ENCODE measurements at regions not wholly inside any gene's neighbourhood (a gene's known extent, or its start where the extent isn't known, plus 50 kb on each side); places are given as distances from the start of the nearest gene placed in this dataset.
"Not testable (repeated sequence)": the region's sequence is repeated elsewhere in the genome, so short reads cannot be mapped to it uniquely, and the experiment has no call there.

DNA sequence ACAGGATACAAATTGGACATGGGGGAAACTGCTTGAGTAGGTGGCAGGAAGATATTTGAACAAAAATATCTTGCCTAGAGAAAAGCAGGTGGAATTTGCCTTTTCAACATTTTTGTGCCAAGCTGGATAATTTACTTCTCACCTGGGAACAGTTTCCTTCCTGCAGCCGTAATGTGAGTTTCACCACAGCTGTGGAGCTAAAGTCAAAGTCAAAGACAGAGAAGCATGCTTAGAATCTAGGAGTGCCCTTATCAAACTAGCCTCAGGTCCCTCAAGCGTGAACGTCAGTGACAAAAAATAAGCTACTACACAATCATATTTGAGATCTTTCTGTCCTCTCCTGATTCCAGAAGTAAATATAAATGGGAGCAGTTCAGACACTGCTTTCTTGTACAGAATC is 588.9 kb downstream of the MAT2B start:
- H3K9me3 Mint-ChIP-seq: peaks cover 3% of the 10 kb centered on the region
- no peak overlapping the region for H3K27ac Mint-ChIP-seq
- H3K27me3 Mint-ChIP-seq: no peaks in the 10 kb centered on the region
- no peak overlapping the region for H3K4me3 Mint-ChIP-seq
- H3K36me3 Mint-ChIP-seq: no peaks in the 10 kb centered on the region
- H3K4me1 Mint-ChIP-seq: no peaks in the 10 kb centered on the region
- DNase-seq: no peak

DNA sequence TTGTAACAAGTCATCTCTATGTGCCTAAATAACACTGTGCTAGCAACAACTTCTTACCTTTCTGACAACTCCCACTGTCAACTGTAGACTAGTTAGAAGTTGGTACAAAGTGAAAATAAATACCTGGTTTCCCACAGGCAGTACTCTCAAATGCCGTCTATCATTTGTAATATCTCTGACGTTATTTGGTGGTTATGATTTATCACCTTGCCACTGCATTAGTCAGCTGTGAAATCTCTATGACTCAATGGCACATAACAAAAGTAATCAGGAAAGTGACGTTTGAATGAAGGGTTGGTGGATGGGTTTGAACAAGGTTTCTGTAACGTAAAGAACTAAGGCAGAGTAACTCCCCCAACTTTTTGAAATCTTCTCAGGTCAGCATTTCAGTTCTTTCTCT is 592.3 kb downstream of the MAT2B start:
- DNase-seq: no peak
- Mint-ChIP-seq H3K27ac (no peak overlapping the region), H3K27me3 (no peaks in the 10 kb centered on the region), H3K4me3 (no peak overlapping the region), H3K36me3 (no peaks in the 10 kb centered on the region), H3K9me3 (no peaks in the 10 kb centered on the region), H3K4me1 (no peaks in the 10 kb centered on the region)

DNA sequence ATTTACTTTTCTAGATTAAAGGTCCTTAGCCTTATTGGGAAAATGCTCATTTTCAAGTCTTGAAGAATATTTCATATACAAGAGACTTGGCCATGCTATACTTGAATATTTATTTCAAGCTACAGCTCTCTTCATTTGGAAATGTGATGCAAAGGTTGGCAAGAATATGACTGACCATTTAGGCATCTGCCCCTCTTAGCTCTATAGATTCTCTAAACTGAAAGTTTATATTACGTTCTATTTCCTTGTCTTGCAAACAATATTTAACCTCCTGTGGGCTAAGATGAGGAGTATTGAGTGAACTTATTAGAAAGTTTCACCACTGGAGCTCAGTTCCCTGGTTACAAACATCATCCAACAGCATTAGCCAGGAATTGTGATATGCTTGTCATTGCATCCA is 593.1 kb downstream of the MAT2B start:
- no peak overlapping the region for H3K4me3 Mint-ChIP-seq
- no peaks in the 10 kb centered on the region for H3K27me3 Mint-ChIP-seq
- H3K4me1 Mint-ChIP-seq: no peaks in the 10 kb centered on the region
- H3K36me3 Mint-ChIP-seq: no peaks in the 10 kb centered on the region
- H3K9me3 Mint-ChIP-seq: no peaks in the 10 kb centered on the region
- DNase-seq: no peak
- no peak overlapping the region for H3K27ac Mint-ChIP-seq

DNA sequence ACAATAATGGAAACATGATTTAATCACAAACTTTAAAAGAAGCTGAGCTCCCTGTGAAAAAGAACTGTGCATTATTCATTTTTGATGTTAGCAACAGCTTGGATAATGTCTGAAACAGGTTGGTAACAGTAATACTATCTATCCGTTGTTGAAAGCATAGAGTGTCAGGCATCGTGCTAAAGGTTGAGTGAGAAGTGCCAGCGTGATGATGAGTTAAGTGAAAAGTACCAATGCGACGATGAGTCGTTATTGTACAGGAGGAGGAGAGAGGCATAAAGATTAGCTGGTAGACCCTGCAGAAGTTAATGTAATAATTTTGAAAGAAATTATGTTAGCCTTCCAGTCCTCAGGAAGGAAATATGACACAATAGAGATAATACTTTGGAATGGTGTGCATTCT is 593.6 kb downstream of the MAT2B start:
- Mint-ChIP-seq H3K9me3 (no peaks in the 10 kb centered on the region), H3K4me3 (no peak overlapping the region), H3K27me3 (no peaks in the 10 kb centered on the region), H3K36me3 (no peaks in the 10 kb centered on the region), H3K4me1 (no peaks in the 10 kb centered on the region), H3K27ac (no peak overlapping the region)
- no peak for DNase-seq

DNA sequence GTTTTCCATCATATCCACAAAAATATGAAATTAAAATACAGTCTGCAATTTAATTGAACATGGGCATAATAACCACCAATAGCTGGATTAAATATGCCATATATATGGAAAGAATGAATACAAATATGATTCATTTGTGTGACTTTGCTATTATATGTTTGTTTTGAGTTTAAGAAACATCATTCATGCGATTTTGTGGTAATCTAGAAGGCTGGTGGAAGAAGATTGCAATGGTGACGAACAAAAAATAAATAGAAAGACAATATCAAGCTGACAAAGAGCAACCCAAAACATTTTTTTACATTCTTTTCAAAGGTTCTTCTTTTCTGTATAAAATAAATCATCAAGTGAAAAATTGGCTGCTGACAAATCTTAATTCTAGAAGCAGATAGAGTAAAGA is 610.0 kb downstream of the MAT2B start:
- Mint-ChIP-seq H3K9me3 (peaks cover 7% of the 10 kb centered on the region), H3K36me3 (no peaks in the 10 kb centered on the region), H3K4me3 (no peak overlapping the region), H3K27me3 (no peaks in the 10 kb centered on the region), H3K27ac (no peak overlapping the region), H3K4me1 (no peaks in the 10 kb centered on the region)
- DNase-seq: no peak

DNA sequence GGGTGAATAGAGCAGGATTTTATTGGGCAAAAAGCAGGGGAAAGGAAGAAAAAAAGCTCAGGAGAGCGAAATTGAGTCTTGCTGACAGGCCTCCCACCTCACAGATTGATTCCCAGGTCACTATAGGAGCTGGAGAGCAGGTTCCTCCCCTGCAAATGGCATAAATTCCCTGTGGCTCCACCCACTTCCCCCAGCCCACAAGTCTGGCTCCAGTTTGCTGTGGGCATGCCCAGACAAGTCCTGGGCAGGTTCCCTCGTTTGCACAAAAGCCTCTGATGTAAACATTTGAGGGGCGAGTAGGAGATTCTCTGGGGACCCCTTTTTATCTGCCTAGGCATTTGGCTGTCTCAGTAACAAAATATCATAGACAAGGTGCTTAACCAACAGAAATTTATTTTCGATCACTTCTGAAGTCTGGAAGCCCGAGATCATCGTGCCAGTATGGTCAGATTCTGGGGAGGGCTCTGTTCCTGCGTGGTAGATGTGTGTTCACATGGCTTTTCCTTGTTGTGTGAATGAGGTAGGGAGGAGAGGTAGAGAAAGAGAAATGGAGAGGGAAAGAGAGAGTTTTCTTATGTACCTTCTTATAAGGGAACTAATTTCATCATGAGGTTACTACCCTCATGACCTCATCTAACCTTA is 614.5 kb downstream of the MAT2B start:
- H3K4me1 Mint-ChIP-seq: no peaks in the 10 kb centered on the region
- no peak overlapping the region for H3K27ac Mint-ChIP-seq
- no peak for DNase-seq
- H3K4me3 Mint-ChIP-seq: no peak overlapping the region
- H3K9me3 Mint-ChIP-seq: peaks cover 9% of the 10 kb centered on the region
- H3K36me3 Mint-ChIP-seq: no peaks in the 10 kb centered on the region
- H3K27me3 Mint-ChIP-seq: no peaks in the 10 kb centered on the region

DNA sequence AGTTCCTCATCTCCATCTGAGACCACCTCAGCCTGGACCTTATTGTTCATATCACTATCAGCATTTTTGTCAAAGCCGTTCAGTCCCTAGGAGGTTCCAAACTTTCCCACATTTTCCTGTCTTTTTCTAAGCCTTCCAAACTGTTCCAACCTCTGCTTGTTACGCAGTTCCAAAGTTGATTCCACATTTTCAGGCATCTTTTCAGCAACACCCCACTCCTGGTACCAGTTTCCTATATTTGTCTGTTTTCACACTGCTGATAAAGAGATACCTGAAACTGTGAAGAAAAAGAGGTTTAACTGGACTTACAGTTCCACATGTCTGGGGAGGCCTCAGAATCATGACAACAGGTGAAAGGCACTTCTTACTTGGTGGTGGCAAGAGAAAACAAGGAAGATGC is 622.1 kb downstream of the MAT2B start:
- Mint-ChIP-seq H3K27ac (no peak overlapping the region), H3K27me3 (no peaks in the 10 kb centered on the region), H3K9me3 (peaks cover 16% of the 10 kb centered on the region), H3K4me1 (no peaks in the 10 kb centered on the region), H3K36me3 (no peaks in the 10 kb centered on the region), H3K4me3 (no peak overlapping the region)
- DNase-seq: no peak

DNA sequence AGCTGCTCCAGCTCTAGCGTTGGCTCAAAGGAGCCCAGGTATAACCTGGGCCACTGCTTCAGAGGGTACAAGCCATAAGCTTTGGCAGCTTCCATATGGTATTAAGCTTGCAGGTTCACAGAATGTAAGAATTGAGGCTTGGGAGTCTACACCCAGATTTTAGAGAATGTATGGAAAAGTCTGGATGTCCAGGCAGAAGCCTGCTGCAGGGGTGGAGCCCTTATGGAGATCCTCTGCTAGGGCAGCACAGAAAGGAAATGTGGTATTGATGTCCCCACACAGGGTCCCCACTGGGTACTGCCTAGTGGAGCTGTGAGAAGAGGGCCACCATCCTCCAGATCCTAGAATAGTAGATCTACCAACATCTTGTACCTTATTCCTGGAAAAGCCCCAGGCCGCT is 626.9 kb downstream of the MAT2B start:
- Mint-ChIP-seq H3K36me3 (no peaks in the 10 kb centered on the region), H3K27ac (no peak overlapping the region), H3K9me3 (peaks cover 13% of the 10 kb centered on the region), H3K4me3 (no peak overlapping the region), H3K27me3 (no peaks in the 10 kb centered on the region), H3K4me1 (no peaks in the 10 kb centered on the region)
- no peak for DNase-seq

DNA sequence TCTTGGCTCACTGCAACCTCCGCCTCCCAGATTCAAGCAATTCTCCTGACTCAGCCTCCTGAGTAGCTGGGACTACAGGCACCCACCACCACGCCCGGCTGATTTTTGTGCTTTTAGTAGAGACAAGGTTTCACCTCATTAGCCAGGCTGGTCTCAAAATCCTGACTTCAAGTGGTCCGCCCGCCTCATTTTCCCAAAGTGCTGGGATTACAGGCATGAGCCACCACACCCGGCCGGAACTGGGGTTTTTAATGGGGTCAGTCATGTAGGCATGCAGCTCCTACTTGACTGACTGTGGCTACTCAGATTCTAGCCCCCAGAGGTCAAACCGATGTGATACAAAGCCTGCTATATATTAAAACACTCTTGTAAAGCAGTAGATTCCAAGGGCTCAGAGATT is 631.7 kb downstream of the MAT2B start:
- Mint-ChIP-seq H3K36me3 (no peaks in the 10 kb centered on the region), H3K27me3 (no peaks in the 10 kb centered on the region), H3K4me1 (no peaks in the 10 kb centered on the region), H3K4me3 (no peak overlapping the region), H3K9me3 (peaks cover 2% of the 10 kb centered on the region), H3K27ac (no peak overlapping the region)
- no peak for DNase-seq

DNA sequence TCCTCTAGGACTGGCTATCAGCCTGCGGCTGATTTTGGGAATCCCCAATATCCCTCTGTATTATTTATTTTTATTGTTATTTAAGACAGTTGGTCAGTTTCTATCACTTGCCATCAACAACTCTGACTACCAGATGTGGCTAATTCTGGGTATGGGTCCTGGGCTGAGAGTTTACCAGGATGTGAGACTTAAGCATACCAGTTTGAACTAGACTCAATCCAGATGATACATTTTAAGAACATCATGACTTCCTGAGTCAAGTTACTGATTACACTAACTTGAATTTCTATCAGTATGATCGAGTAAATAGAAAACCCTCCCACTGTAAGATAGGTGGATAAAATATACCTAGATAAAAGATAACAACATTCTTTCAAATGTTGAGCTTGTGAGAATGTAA is 634.0 kb downstream of the MAT2B start:
- Mint-ChIP-seq H3K36me3 (no peaks in the 10 kb centered on the region), H3K9me3 (no peaks in the 10 kb centered on the region), H3K4me1 (no peaks in the 10 kb centered on the region), H3K27me3 (no peaks in the 10 kb centered on the region), H3K27ac (no peak overlapping the region), H3K4me3 (no peak overlapping the region)
- no peak for DNase-seq

DNA sequence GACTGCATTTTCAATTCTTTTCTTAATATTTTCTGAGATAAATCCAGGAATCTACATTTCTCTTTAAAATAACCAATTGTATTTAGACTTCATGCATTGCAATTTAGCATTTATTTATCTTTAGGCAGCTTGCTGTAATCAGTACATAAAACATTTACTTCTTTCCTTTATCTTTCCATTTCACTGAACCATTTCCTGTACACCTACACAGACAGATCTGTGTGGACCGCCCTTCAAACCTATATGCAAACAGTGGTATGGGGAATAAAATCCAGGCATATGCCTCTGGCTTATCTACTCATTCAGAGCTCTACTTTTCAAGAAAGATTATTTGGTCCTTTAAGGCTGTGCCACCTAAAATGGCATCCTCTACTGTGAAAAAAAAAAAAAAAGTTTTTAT is 640.0 kb downstream of the MAT2B start:
- H3K27me3 Mint-ChIP-seq: no peaks in the 10 kb centered on the region
- no peak overlapping the region for H3K4me3 Mint-ChIP-seq
- DNase-seq: no peak
- no peak overlapping the region for H3K27ac Mint-ChIP-seq
- H3K4me1 Mint-ChIP-seq: no peaks in the 10 kb centered on the region
- no peaks in the 10 kb centered on the region for H3K9me3 Mint-ChIP-seq
- no peaks in the 10 kb centered on the region for H3K36me3 Mint-ChIP-seq

DNA sequence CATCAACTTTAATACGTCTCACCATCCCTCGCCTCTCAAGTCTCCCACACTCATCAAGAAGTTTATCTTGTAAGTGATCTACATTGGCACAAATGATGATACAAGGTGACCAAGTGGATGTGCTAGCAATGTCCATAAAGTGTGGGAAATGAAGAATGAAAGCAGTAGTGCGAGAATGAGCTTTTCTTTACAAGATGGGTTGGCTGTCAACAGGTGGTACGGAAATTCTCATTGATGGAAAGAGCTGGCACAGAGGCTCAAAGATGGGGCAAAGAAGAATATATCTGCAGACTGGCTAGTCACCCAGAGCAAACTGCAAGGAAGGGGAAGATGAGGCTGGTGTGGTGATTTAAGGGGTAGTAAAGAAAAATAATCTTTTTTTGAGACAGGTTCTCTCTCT is 640.8 kb downstream of the MAT2B start:
- Mint-ChIP-seq H3K27me3 (no peaks in the 10 kb centered on the region), H3K4me3 (no peak overlapping the region), H3K36me3 (no peaks in the 10 kb centered on the region), H3K9me3 (no peaks in the 10 kb centered on the region), H3K4me1 (no peaks in the 10 kb centered on the region), H3K27ac (no peak overlapping the region)
- DNase-seq: no peak

DNA sequence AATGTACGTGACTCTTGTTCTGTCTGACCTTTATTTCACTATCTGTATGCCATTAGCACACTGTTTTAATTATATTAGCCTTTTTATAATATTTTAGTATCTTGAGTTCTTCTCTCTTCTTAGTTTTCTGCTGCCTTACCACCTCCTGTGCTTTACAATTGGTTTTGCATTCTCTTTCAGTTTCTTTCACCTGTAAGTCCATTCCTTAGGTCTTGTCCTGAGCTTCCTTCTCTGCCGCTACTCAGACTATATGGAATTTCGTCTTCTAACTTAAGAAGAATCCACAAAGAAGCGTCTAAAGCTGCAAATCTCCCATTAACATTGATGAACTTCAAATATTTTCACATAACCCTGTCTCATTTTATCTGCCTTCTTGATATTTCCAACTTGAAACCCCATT is 642.9 kb downstream of the MAT2B start:
- Mint-ChIP-seq H3K4me1 (no peaks in the 10 kb centered on the region), H3K9me3 (peaks cover 7% of the 10 kb centered on the region), H3K27me3 (no peaks in the 10 kb centered on the region), H3K36me3 (no peaks in the 10 kb centered on the region), H3K4me3 (no peak overlapping the region), H3K27ac (no peak overlapping the region)
- DNase-seq: no peak

DNA sequence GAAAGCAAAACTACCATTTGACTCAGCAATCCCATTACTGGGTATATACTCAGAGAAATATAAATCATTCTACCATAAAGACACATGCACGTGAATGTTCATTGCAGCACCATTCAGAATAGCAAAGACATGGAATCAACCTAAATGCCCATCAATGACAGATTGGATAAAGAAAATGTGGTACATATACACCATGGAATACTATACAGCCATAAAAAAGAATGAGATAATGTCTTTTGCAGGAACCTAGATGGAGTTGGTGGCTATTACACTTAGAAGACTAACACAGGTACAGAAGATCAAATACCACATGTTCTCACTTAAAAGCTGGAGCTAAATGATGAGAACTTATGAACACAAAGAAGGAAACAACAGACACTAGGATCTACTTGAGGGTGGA is 647.1 kb downstream of the MAT2B start:
- not testable (repeated sequence) for DNase-seq, H3K27me3 Mint-ChIP-seq, H3K9me3 Mint-ChIP-seq, H3K4me1 Mint-ChIP-seq, H3K27ac Mint-ChIP-seq, H3K4me3 Mint-ChIP-seq, H3K36me3 Mint-ChIP-seq

DNA sequence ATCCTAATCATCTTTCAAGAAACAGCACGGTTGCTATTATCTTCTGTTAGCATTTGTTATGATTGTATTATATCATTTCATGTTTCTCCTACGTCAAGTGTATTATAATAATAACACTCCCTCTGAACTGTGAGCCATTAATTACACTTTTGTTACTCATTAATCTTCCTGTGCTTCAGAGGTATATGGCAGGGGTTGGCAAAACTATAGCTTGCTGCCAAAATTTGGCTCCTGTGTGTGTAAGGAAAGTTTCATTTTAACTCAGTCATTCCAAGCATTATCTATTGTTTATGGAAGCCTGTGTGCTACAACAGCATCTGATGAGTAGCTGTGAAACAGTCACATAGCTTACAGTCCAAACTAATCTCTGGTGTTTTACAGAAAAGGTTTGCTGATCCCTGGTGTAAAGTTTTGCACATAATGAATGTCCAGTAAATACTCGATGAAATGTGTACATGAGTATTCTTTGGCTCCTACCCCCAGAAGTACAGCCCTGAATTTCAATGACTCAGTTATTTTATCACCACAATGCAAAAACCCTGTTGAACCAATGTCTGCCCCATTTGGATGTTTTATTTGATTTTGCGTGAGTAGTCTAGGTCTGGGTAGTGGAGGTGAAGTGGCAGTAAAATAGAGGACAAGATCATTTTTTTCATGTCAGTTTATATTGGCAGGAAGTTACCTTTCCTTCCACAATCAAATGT is 648.2 kb downstream of the MAT2B start:
- no peak overlapping the region for H3K4me3 Mint-ChIP-seq
- H3K4me1 Mint-ChIP-seq: no peaks in the 10 kb centered on the region
- no peaks in the 10 kb centered on the region for H3K27me3 Mint-ChIP-seq
- no peak for DNase-seq
- H3K27ac Mint-ChIP-seq: no peak overlapping the region
- H3K9me3 Mint-ChIP-seq: peaks cover 7% of the 10 kb centered on the region
- no peaks in the 10 kb centered on the region for H3K36me3 Mint-ChIP-seq

DNA sequence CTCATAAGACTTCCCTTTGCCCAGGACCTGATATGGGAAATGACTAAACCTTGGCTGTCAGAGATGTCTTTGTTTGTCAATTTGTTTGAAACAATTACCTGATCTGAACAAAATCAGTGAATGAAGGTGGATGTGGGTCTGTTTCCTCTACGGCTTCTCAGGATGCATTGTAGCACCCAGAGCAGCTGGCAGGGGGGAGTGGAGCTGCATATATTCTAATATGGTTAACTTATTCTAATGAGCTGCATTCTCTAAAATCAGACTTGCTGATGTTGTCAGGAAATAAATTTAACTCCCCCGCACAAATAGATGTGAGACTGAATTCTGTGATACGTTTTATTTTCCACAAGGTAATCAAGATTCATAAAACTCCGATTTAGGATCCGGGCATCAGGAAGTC is 665.4 kb downstream of the MAT2B start:
- no peaks in the 10 kb centered on the region for H3K9me3 Mint-ChIP-seq
- DNase-seq: no peak
- no peaks in the 10 kb centered on the region for H3K27me3 Mint-ChIP-seq
- H3K4me3 Mint-ChIP-seq: no peak overlapping the region
- H3K36me3 Mint-ChIP-seq: no peaks in the 10 kb centered on the region
- no peak overlapping the region for H3K27ac Mint-ChIP-seq
- no peaks in the 10 kb centered on the region for H3K4me1 Mint-ChIP-seq

Measured in activated naive CD8-positive, alpha-beta T cell treated with anti-CD3 and anti-CD28 coated beads for 36 hours (primary cell).